ENCODE measurements at regions not wholly inside any gene's neighbourhood (a gene's known extent, or its start where the extent isn't known, plus 50 kb on each side); places are given as distances from the start of the nearest gene placed in this dataset.

DNA sequence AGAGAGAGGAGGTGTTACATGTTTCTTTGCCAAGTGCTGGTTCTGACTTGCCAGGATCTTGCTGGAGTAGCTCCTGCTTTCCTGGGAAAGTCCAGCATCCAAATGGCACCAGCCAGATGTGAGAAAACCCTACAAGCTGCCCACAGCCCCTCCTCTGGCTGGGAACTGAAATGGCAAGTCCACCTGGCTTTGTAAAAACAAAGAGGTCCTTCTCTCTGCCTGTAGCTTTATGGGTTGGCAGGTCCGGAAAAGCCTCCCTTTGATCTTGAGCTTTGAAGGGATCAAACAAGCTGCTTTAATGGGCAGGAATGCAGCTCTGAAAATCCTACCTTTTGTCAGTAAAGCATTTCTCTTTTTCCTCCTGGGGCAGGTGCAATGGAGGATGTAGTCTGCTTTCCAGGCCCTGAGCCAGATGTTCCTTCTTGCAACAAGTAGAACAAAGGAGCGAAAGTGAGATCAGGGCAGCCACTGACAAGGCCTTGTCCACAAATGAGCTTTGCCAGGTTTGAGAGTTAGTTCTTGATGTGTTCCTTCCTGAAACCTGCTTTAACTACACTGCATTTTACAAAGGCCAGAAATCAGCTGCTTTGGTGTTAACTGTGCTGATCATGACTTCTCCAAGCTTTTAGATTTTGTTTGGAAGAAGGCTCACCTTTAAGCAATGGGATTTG is 456.7 kb downstream of the ZNF608 start:
- Histone ChIP-seq H3K4me3 (ENCODE audit: insufficient read depth, low read depth, low read length) (no peak overlapping the region), H3K9me3 (ENCODE audit: control insufficient read depth, low read length) (no peaks in the 10 kb centered on the region), H3K27me3 (ENCODE audit: control insufficient read depth, insufficient read depth, low read length, poor library complexity, severe bottlenecking) (no peaks in the 10 kb centered on the region), H3K27ac (ENCODE audit: insufficient read depth, low read depth, low read length, poor library complexity, severe bottlenecking) (no peak overlapping the region), H3K36me3 (ENCODE audit: control insufficient read depth, insufficient read depth, low read length) (no peaks in the 10 kb centered on the region), H3K4me1 (ENCODE audit: control insufficient read depth, insufficient read depth, low read length) (peaks cover 5% of the 10 kb centered on the region)
- 67 to 73% methylated on average over 2 of the region's 2 CpGs for WGBS, 2 experiments

DNA sequence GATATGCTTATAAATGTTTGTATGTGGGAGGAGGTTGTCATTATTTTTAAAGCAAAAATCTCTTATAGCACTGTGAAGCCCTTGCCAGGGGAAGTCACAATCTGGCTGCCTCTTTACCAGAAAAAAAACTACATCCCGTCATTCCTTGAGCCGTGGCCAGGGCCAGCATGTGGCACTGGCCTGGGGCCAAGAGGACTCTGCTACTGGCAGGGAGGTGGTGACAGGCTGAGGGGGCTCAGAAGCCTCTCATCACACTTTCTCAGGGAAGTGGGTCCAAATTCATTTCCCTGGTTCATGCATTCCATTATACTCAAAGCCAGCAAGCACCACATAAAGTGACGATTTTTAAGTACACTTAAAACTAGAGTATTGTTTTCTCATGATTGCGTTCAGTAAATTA is 457.3 kb downstream of the ZNF608 start:
- WGBS, 2 experiments: 94 to 95% methylated on average over 4 of the region's 4 CpGs
- Histone ChIP-seq H3K27me3 (ENCODE audit: control insufficient read depth, insufficient read depth, low read length, poor library complexity, severe bottlenecking) (no peaks in the 10 kb centered on the region), H3K4me3 (ENCODE audit: insufficient read depth, low read depth, low read length) (no peak overlapping the region), H3K4me1 (ENCODE audit: control insufficient read depth, insufficient read depth, low read length) (peaks cover 5% of the 10 kb centered on the region), H3K36me3 (ENCODE audit: control insufficient read depth, insufficient read depth, low read length) (no peaks in the 10 kb centered on the region), H3K9me3 (ENCODE audit: control insufficient read depth, low read length) (no peaks in the 10 kb centered on the region), H3K27ac (ENCODE audit: insufficient read depth, low read depth, low read length, poor library complexity, severe bottlenecking) (no peak overlapping the region)

DNA sequence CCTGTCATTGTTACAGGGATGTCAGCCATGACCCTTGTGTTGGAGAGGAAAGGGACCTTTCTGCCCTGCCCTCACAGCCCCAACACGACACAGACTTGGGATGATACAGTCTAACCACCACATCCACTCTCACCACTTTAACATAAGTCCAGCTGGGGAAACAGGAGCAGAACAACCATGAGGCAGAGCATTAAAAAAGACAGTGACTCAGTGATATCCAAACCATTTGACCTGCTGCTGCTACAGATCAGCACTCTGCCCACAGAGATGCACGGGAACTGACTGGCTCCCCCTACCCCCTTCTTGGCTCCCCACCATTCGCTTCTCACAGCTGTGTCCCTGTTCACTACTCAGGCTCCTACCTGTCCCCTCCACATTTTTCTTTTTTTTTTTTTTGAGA is 458.6 kb downstream of the ZNF608 start:
- 87 to 99% methylated on average over 3 of the region's 3 CpGs for WGBS, 2 experiments
- no peaks in the 10 kb centered on the region for H3K36me3 ChIP-seq (ENCODE audit: control insufficient read depth, insufficient read depth, low read length)
- H3K27me3 ChIP-seq (ENCODE audit: control insufficient read depth, insufficient read depth, low read length, poor library complexity, severe bottlenecking): no peaks in the 10 kb centered on the region
- H3K9me3 ChIP-seq (ENCODE audit: control insufficient read depth, low read length): no peaks in the 10 kb centered on the region
- peaks cover 9% of the 10 kb centered on the region for H3K4me1 ChIP-seq (ENCODE audit: control insufficient read depth, insufficient read depth, low read length)
- H3K4me3 ChIP-seq (ENCODE audit: insufficient read depth, low read depth, low read length): no peak overlapping the region
- H3K27ac ChIP-seq (ENCODE audit: insufficient read depth, low read depth, low read length, poor library complexity, severe bottlenecking): no peak overlapping the region

DNA sequence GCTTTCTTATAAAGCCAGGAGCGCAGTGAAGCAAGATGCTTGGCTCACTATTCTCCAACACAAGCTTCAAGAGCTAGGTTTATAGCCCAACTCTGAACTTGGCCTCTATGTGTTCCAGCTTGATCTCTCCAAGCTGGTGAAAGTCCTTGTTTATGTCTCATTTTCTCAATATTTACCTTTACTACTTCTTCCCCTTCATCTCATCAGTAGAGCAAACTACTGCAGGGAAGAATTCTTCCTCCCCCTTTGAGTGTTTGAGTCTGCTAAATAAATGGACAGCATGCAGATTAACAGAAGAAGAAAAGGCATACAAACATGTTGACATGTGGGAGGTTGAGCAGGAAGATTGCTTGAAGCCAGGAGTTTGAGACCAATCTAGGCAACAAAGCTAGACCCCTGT is 460.7 kb downstream of the ZNF608 start:
- H3K36me3 ChIP-seq (ENCODE audit: control insufficient read depth, insufficient read depth, low read length): no peaks in the 10 kb centered on the region
- no peak overlapping the region for H3K27ac ChIP-seq (ENCODE audit: insufficient read depth, low read depth, low read length, poor library complexity, severe bottlenecking)
- H3K4me1 ChIP-seq (ENCODE audit: control insufficient read depth, insufficient read depth, low read length): peaks cover 9% of the 10 kb centered on the region
- H3K27me3 ChIP-seq (ENCODE audit: control insufficient read depth, insufficient read depth, low read length, poor library complexity, severe bottlenecking): no peaks in the 10 kb centered on the region
- no peaks in the 10 kb centered on the region for H3K9me3 ChIP-seq (ENCODE audit: control insufficient read depth, low read length)
- H3K4me3 ChIP-seq (ENCODE audit: insufficient read depth, low read depth, low read length): no peak overlapping the region
- WGBS, 2 experiments: 91 to 95% methylated on average over 1 of the region's 1 CpG

DNA sequence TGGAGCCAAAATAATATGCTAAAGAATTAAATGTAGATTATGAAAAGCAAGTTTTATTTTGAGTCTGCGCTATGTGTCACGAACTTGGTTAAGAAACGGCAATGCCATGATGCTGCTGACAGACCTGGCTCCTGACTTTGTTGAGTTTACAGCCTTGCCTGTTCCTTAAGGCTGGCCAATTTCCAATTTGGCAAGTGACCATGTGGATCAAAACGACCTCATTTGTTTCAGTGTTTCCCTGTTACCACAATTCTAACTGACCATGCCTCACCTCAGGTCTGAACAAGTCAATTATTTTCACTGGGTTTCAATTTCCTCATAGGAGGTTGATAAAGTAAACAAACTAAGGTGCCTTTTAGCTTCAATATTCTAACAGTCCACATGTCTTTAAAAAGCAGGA is 461.4 kb downstream of the ZNF608 start:
- H3K4me3 ChIP-seq (ENCODE audit: insufficient read depth, low read depth, low read length): no peak overlapping the region
- 93 to 95% methylated on average over 4 of the region's 4 CpGs for WGBS, 2 experiments
- no peaks in the 10 kb centered on the region for H3K27me3 ChIP-seq (ENCODE audit: control insufficient read depth, insufficient read depth, low read length, poor library complexity, severe bottlenecking)
- peaks cover 9% of the 10 kb centered on the region for H3K4me1 ChIP-seq (ENCODE audit: control insufficient read depth, insufficient read depth, low read length)
- H3K36me3 ChIP-seq (ENCODE audit: control insufficient read depth, insufficient read depth, low read length): no peaks in the 10 kb centered on the region
- H3K27ac ChIP-seq (ENCODE audit: insufficient read depth, low read depth, low read length, poor library complexity, severe bottlenecking): no peak overlapping the region
- H3K9me3 ChIP-seq (ENCODE audit: control insufficient read depth, low read length): no peaks in the 10 kb centered on the region

DNA sequence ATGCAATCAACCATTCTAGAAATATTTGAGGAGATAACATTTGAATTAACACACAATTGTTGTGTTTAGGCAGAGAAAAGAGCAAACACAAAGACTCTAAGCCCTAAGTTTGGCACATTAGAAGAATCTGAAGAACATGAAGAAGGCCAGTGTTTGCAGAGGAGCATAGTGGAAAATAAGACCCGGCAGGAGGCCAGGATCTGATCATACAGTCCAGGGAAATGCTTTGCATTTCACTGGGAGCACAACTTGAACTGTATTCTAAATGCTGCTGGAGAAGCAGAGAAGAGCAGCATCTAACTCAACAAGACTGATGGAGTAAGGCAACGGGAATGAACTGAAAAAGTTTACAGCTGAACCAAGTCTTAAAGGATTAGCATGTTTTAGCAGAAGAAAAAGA is 463.4 kb downstream of the ZNF608 start:
- peaks cover 6% of the 10 kb centered on the region for H3K4me1 ChIP-seq (ENCODE audit: control insufficient read depth, insufficient read depth, low read length)
- H3K27me3 ChIP-seq (ENCODE audit: control insufficient read depth, insufficient read depth, low read length, poor library complexity, severe bottlenecking): no peaks in the 10 kb centered on the region
- H3K4me3 ChIP-seq (ENCODE audit: insufficient read depth, low read depth, low read length): no peak overlapping the region
- no peaks in the 10 kb centered on the region for H3K9me3 ChIP-seq (ENCODE audit: control insufficient read depth, low read length)
- 79 to 93% methylated on average over 2 of the region's 2 CpGs for WGBS, 2 experiments
- H3K27ac ChIP-seq (ENCODE audit: insufficient read depth, low read depth, low read length, poor library complexity, severe bottlenecking): no peak overlapping the region
- H3K36me3 ChIP-seq (ENCODE audit: control insufficient read depth, insufficient read depth, low read length): no peaks in the 10 kb centered on the region

DNA sequence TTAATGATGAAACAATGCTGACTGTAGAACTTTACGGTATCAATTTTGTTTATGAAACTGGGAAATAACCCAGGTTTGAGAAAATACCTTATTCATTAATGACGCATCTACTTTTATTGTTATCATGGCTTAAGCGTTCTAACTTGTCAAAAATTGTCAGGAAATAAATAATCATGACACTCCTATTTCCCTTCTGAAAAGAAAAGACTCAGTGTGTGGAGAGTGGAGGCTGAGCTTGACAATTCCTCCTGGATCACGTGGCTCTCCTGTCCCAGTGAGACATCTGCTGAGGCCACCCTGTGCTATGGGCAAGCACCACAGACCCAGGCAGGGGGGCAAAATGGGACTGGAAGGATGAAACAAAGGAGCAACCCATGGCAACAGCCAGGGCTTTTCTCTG is 466.4 kb downstream of the ZNF608 start:
- no peaks in the 10 kb centered on the region for H3K9me3 ChIP-seq (ENCODE audit: control insufficient read depth, low read length)
- H3K36me3 ChIP-seq (ENCODE audit: control insufficient read depth, insufficient read depth, low read length): no peaks in the 10 kb centered on the region
- peaks cover 6% of the 10 kb centered on the region for H3K4me1 ChIP-seq (ENCODE audit: control insufficient read depth, insufficient read depth, low read length)
- no peak overlapping the region for H3K4me3 ChIP-seq (ENCODE audit: insufficient read depth, low read depth, low read length)
- no peaks in the 10 kb centered on the region for H3K27me3 ChIP-seq (ENCODE audit: control insufficient read depth, insufficient read depth, low read length, poor library complexity, severe bottlenecking)
- no peak overlapping the region for H3K27ac ChIP-seq (ENCODE audit: insufficient read depth, low read depth, low read length, poor library complexity, severe bottlenecking)
- 88 to 89% methylated on average over 4 of the region's 4 CpGs for WGBS, 2 experiments

DNA sequence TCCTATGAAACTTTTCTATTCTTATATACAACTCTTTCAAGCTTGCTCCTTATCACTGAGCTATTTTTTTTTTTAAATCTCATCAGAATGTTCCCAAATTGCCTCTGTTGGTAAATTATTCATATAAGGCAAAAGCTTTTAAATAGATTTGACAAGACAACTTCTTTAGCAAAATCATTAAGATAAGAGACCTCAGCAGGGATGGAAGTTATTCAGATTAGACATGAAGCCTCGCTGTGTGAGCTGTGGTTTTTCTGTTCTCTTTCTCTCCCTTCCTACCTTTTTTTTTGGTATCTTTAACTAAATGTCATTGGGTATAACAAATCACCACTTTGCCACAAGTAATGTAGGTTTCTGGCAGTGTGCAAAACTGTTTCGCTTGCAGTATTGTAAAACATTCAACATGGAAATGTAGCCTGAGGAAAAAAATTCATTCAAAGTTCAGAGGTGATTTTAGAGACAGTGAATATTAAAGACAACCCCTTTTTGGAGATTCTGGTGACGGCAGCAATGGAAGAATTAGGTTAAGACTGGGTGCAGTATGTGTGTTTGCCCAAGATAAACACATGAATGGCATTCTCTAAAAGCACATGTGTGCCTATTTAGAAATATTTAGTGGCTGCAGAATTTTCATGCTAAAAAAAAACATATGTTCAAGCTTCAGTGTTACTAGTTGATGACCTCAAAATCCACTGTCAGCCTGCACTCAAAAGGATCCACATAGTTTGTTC is 467.1 kb downstream of the ZNF608 start:
- no peak overlapping the region for H3K4me3 ChIP-seq (ENCODE audit: insufficient read depth, low read depth, low read length)
- WGBS, 2 experiments: 91 to 94% methylated on average over 2 to 3 of the region's 3 CpGs
- H3K9me3 ChIP-seq (ENCODE audit: control insufficient read depth, low read length): no peaks in the 10 kb centered on the region
- H3K27ac ChIP-seq (ENCODE audit: insufficient read depth, low read depth, low read length, poor library complexity, severe bottlenecking): no peak overlapping the region
- peaks cover 6% of the 10 kb centered on the region for H3K4me1 ChIP-seq (ENCODE audit: control insufficient read depth, insufficient read depth, low read length)
- H3K27me3 ChIP-seq (ENCODE audit: control insufficient read depth, insufficient read depth, low read length, poor library complexity, severe bottlenecking): no peaks in the 10 kb centered on the region
- H3K36me3 ChIP-seq (ENCODE audit: control insufficient read depth, insufficient read depth, low read length): no peaks in the 10 kb centered on the region

DNA sequence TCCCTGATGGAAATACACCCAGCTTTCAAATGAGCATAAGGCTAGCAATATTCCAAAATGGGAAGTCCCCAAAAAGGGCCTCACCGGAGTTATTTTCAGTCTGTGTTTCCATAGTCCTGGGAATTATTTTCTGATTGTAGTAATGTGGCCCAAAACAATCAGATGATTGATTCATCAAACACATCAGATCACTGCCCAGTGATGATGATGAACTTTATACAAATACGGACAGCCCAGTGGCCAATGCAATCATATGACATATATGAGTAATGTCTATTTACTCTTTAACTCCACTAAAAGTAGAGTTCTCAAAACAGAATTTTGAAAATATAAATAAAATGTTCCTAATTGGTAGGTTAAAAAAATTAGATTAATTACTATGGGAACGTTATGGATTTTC is 467.8 kb downstream of the ZNF608 start:
- 95 to 100% methylated on average over 2 of the region's 3 CpGs for WGBS, 2 experiments
- Histone ChIP-seq H3K27me3 (ENCODE audit: control insufficient read depth, insufficient read depth, low read length, poor library complexity, severe bottlenecking) (no peaks in the 10 kb centered on the region), H3K27ac (ENCODE audit: insufficient read depth, low read depth, low read length, poor library complexity, severe bottlenecking) (no peak overlapping the region), H3K36me3 (ENCODE audit: control insufficient read depth, insufficient read depth, low read length) (no peaks in the 10 kb centered on the region), H3K4me3 (ENCODE audit: insufficient read depth, low read depth, low read length) (no peak overlapping the region), H3K4me1 (ENCODE audit: control insufficient read depth, insufficient read depth, low read length) (peaks cover 6% of the 10 kb centered on the region), H3K9me3 (ENCODE audit: control insufficient read depth, low read length) (no peaks in the 10 kb centered on the region)

DNA sequence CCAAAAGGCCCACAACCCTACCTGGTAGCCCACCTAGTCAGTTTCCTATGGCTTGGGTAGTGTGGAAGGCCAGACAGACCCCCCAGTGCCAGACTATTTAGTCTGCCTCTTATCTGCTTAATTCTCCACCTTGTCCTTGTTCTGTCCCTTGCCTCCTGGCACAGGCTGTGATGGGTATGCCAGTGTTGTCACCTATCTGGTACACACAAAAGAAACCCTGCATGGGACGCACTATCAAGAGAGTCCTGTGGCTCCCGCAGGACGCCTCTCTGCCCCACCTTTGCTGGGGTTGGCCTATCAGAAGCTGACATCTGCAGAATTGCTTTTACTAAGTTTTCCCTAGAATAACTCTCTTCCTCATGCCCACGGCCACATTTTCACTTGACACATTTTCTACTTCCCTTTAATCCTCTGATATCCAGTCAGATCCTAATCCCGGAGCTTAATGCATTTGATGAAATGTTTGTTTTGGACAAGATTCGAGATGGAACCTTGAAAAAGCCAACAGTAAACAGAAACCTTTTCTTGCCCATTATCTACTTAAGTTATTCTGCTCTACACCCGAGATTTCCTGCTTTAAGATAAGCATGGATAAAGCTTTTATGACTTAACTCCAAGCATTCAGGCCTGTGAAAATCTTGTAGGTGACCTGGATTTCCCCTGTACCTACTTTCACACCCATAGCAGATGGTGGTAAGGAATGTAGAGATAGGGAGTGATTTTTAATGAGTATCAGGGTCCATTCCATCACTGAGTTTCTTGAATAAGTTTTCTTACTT is 468.5 kb downstream of the ZNF608 start:
- H3K36me3 ChIP-seq (ENCODE audit: control insufficient read depth, insufficient read depth, low read length): no peaks in the 10 kb centered on the region
- no peaks in the 10 kb centered on the region for H3K9me3 ChIP-seq (ENCODE audit: control insufficient read depth, low read length)
- no peak overlapping the region for H3K4me3 ChIP-seq (ENCODE audit: insufficient read depth, low read depth, low read length)
- no peak overlapping the region for H3K27ac ChIP-seq (ENCODE audit: insufficient read depth, low read depth, low read length, poor library complexity, severe bottlenecking)
- 79 to 84% methylated on average over 6 to 7 of the region's 7 CpGs for WGBS, 2 experiments
- no peaks in the 10 kb centered on the region for H3K27me3 ChIP-seq (ENCODE audit: control insufficient read depth, insufficient read depth, low read length, poor library complexity, severe bottlenecking)
- peaks cover 3% of the 10 kb centered on the region for H3K4me1 ChIP-seq (ENCODE audit: control insufficient read depth, insufficient read depth, low read length)

All from ectodermal cell (in vitro differentiated cells).